GM12873 (cell line): ENCODE measurements at regions not wholly inside any gene's neighbourhood (a gene's known extent, or its start where the extent isn't known, plus 50 kb on each side); places are given as distances from the start of the nearest gene placed in this dataset.

Experiments used
- CTCF ChIP-seq: IDR thresholded peaks from 2 replicates; pipeline ENCODE4 v1.5.1; 2012; ENCODE audit warnings: low read depth, mild to moderate bottlenecking, moderate library complexity, low read length, control low read depth; ENCODE audit not compliant: insufficient read depth; ENCODE audit errors: missing control alignments

GRCh38 chr5:33311893-33312292 is 128.9 kb upstream of the TARS1 start:
- TF ChIP-seq CTCF, result no peak

GRCh38 chr5:33312571-33313549 is 127.9 kb upstream of the TARS1 start:
- no peak for TF ChIP-seq CTCF

GRCh38 chr5:33315189-33315588 is 125.6 kb upstream of the TARS1 start:
- TF ChIP-seq CTCF, result no peak

- no peak for TF ChIP-seq CTCF
Measured at GRCh38 chr5:33316773-33317172, 124.0 kb upstream of the TARS1 start.

GRCh38 chr5:33317271-33317670 is 123.5 kb upstream of the TARS1 start:
- no peak for TF ChIP-seq CTCF

GRCh38 chr5:33319151-33319550 is 121.6 kb upstream of the TARS1 start:
- no peak for TF ChIP-seq CTCF

- TF ChIP-seq CTCF, result no peak
Measured at GRCh38 chr5:33319841-33320240, 120.9 kb upstream of the TARS1 start.
